MM.1S (cell line): ENCODE measurements at regions not wholly inside any gene's neighbourhood (a gene's known extent, or its start where the extent isn't known, plus 50 kb on each side); places are given as distances from the start of the nearest gene placed in this dataset.

ENCODE experiments used
- EZH2 ChIP-seq: fragments of 300-600 bp; sonication (generic); optimal IDR thresholded peaks from 2 replicates; pipeline ENCODE3; 2017; ENCODE audit warnings: low read depth, mild to moderate bottlenecking, antibody characterized with exemption, low read length, mixed read lengths
- EZH2phosphoT487 ChIP-seq: fragments of 300-600 bp; sonication (generic); IDR thresholded peaks from 2 replicates; pipeline ENCODE4 v1.6.1; 2018; ENCODE audit warnings: antibody characterized with exemption, low read length
- TF ChIP-seq, protein P1 (sequence below): fragments of 300-600 bp; sonication (generic); IDR thresholded peaks from 2 replicates; pipeline ENCODE4 v1.5.1; 2016; ENCODE audit warnings: antibody characterized with exemption, low read length, mixed read lengths

DNA sequence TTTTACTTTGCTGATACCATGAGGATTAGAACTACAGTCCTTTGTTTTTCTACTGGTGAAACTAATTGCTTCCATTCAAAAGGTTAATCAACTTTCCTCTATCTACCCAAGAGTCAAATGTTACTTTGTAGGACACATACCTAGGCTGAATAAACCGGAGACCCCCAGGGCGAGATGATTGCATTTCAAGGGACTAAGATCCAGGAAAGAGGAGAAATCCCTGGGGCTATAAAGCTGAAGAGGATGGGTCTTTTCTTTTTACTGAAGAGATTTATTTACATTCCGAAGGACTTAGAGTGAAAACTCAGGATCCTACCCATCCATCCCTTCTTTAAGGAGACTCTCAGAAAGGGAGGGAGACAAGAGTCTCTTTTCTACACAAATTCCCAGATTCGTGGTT, 331.9 kb downstream of the CDH19 start:
- TF ChIP-seq, protein P1, sequence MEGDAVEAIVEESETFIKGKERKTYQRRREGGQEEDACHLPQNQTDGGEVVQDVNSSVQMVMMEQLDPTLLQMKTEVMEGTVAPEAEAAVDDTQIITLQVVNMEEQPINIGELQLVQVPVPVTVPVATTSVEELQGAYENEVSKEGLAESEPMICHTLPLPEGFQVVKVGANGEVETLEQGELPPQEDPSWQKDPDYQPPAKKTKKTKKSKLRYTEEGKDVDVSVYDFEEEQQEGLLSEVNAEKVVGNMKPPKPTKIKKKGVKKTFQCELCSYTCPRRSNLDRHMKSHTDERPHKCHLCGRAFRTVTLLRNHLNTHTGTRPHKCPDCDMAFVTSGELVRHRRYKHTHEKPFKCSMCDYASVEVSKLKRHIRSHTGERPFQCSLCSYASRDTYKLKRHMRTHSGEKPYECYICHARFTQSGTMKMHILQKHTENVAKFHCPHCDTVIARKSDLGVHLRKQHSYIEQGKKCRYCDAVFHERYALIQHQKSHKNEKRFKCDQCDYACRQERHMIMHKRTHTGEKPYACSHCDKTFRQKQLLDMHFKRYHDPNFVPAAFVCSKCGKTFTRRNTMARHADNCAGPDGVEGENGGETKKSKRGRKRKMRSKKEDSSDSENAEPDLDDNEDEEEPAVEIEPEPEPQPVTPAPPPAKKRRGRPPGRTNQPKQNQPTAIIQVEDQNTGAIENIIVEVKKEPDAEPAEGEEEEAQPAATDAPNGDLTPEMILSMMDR = no peak
- no peak for TF ChIP-seq EZH2
- TF ChIP-seq EZH2phosphoT487 = no peak
